ENCODE measurements at regions not wholly inside any gene's neighbourhood (a gene's known extent, or its start where the extent isn't known, plus 50 kb on each side); places are given as distances from the start of the nearest gene placed in this dataset.

GRCh38 chr9:129313331-129313955, 135.4 kb upstream of the IER5L start:
- TF ChIP-seq CTCF (IDR thresholded peaks at IDR 0.05; ENCODE audit: insufficient read depth, low read depth, low read length, missing control alignments), result no peak
- no peak overlapping the region for H3K4me3 ChIP-seq (ENCODE audit: low read depth, low read length)
- no peak for DNase-seq (ENCODE audit: low read depth)

- no peak for TF ChIP-seq CTCF (IDR thresholded peaks at IDR 0.05; ENCODE audit: insufficient read depth, low read depth, low read length, missing control alignments)
- no peak for DNase-seq (ENCODE audit: low read depth)
These were observed 134.4 kb upstream of the IER5L start for GRCh38 chr9:129312251-129313122.

GRCh38 chr9:129311643-129312042, 133.6 kb upstream of the IER5L start:
- no peak for TF ChIP-seq CTCF (IDR thresholded peaks at IDR 0.05; ENCODE audit: insufficient read depth, low read depth, low read length, missing control alignments)
- no peak for DNase-seq (ENCODE audit: low read depth)

More at GRCh38 chr9:129312251-129313122, 134.4 kb upstream of the IER5L start:
- no peak overlapping the region for H3K4me3 ChIP-seq (ENCODE audit: low read depth, low read length)

GRCh38 chr9:129310666-129311350, 132.7 kb upstream of the IER5L start:
- no peak for DNase-seq (ENCODE audit: low read depth)
- no peak overlapping the region for H3K4me3 ChIP-seq (ENCODE audit: low read depth, low read length)
- no peak for TF ChIP-seq CTCF (IDR thresholded peaks at IDR 0.05; ENCODE audit: insufficient read depth, low read depth, low read length, missing control alignments)

More at GRCh38 chr9:129311643-129312042, 133.6 kb upstream of the IER5L start:
- no peak overlapping the region for H3K4me3 ChIP-seq (ENCODE audit: low read depth, low read length)

- DNase-seq (ENCODE audit: low read depth), result no peak
- TF ChIP-seq CTCF (IDR thresholded peaks at IDR 0.05; ENCODE audit: insufficient read depth, low read depth, low read length, missing control alignments), result no peak
- no peak overlapping the region for H3K4me3 ChIP-seq (ENCODE audit: low read depth, low read length)
These were observed 131.8 kb upstream of the IER5L start for GRCh38 chr9:129309906-129310305.

GRCh38 chr9:129309041-129309430, 131.0 kb upstream of the IER5L start:
- TF ChIP-seq CTCF (IDR thresholded peaks at IDR 0.05; ENCODE audit: insufficient read depth, low read depth, low read length, missing control alignments), result no peak
- no peak for DNase-seq (ENCODE audit: low read depth)
- no peak overlapping the region for H3K4me3 ChIP-seq (ENCODE audit: low read depth, low read length)
